HL-60 (cell line): ENCODE measurements at regions not wholly inside any gene's neighbourhood (a gene's known extent, or its start where the extent isn't known, plus 50 kb on each side); places are given as distances from the start of the nearest gene placed in this dataset.

ENCODE experiments used
- POLR2AphosphoS5 ChIP-seq: IDR thresholded peaks from 2 replicates; pipeline ENCODE4 v1.6.1; 2012; ENCODE audit warnings: low read depth
- TF ChIP-seq, protein P1 (sequence below): IDR thresholded peaks from one replicate; pipeline ENCODE4 v1.5.1; 2011; ENCODE audit warnings: low read length, control low read depth, inconsistent platforms; ENCODE audit not compliant: insufficient read depth

DNA sequence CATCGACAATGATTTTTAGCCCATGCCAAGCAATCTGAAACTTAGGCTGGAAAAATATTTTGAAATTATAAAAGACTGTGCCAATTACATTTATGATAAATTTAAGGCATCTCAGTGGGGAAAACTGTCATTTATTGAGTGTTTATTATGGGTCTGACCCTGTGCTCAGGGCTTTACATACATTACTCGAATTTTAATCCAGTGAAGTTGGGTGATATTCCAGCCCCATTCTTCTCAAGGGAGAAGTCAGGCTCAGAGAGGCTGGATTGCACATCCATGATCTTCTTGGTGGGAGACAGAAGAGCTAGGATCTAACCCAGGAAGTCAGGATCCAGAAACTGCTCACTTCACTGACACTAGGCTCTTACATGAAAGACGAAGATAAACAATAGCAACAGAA, 260.8 kb downstream of the QDPR start:
- TF ChIP-seq POLR2AphosphoS5: no peak
- TF ChIP-seq, protein P1, sequence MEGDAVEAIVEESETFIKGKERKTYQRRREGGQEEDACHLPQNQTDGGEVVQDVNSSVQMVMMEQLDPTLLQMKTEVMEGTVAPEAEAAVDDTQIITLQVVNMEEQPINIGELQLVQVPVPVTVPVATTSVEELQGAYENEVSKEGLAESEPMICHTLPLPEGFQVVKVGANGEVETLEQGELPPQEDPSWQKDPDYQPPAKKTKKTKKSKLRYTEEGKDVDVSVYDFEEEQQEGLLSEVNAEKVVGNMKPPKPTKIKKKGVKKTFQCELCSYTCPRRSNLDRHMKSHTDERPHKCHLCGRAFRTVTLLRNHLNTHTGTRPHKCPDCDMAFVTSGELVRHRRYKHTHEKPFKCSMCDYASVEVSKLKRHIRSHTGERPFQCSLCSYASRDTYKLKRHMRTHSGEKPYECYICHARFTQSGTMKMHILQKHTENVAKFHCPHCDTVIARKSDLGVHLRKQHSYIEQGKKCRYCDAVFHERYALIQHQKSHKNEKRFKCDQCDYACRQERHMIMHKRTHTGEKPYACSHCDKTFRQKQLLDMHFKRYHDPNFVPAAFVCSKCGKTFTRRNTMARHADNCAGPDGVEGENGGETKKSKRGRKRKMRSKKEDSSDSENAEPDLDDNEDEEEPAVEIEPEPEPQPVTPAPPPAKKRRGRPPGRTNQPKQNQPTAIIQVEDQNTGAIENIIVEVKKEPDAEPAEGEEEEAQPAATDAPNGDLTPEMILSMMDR: no peak
